Testis (tissue), 2 donors: ENCODE measurements at regions not wholly inside any gene's neighbourhood (a gene's known extent, or its start where the extent isn't known, plus 50 kb on each side); places are given as distances from the start of the nearest gene placed in this dataset.

Experiments
- CTCF ChIP-seq, 3 experiments: fragments of 450-650 bp in 2 of 3; fragments of 200-600 bp in 1 of 3; sonication (generic) in 1 of 3; IDR thresholded peaks; one replicate each; pipeline ENCODE4 v1.5.1; 2016 to 2019; ENCODE audit warnings: antibody characterized with exemption in 3 of 3, mild to moderate bottlenecking in 2 of 3, moderate library complexity in 1 of 3
- POLR2A ChIP-seq: fragments of 450-650 bp; IDR thresholded peaks from one replicate; pipeline ENCODE4 v1.6.1; 2017; ENCODE audit warnings: antibody characterized with exemption, mild to moderate bottlenecking, moderate library complexity

GRCh38 chr9:92185681-92186080 is 70.5 kb upstream of the SPTLC1 start:
- TF ChIP-seq POLR2A (no peak), CTCF (IDR thresholded peaks at IDR 0.05) (no peak)
